ENCODE measurements at regions not wholly inside any gene's neighbourhood (a gene's known extent, or its start where the extent isn't known, plus 50 kb on each side); places are given as distances from the start of the nearest gene placed in this dataset.

DNA sequence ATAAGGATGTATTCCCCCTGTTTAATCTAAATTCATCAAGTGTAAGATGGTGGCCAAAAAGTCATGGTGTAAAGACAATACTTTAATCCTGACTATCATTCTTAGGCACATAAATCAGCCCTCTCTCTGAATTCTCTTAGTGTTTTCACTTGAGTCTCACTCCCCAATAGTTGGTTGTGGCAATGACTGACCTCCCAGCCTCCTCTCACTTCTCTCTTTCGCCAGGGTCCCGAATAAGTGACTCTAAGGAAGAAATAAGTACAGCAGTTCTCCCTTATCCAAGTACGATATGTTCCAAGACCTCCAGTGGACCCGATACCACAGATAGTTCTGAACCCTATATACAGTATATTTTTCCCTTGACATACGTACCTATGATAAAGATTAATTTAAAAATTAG, 335.3 kb downstream of the MAF start:
- no peak for TF ChIP-seq POLR2AphosphoS5 (IDR thresholded peaks at IDR 0.05)
- TF ChIP-seq, protein P1, sequence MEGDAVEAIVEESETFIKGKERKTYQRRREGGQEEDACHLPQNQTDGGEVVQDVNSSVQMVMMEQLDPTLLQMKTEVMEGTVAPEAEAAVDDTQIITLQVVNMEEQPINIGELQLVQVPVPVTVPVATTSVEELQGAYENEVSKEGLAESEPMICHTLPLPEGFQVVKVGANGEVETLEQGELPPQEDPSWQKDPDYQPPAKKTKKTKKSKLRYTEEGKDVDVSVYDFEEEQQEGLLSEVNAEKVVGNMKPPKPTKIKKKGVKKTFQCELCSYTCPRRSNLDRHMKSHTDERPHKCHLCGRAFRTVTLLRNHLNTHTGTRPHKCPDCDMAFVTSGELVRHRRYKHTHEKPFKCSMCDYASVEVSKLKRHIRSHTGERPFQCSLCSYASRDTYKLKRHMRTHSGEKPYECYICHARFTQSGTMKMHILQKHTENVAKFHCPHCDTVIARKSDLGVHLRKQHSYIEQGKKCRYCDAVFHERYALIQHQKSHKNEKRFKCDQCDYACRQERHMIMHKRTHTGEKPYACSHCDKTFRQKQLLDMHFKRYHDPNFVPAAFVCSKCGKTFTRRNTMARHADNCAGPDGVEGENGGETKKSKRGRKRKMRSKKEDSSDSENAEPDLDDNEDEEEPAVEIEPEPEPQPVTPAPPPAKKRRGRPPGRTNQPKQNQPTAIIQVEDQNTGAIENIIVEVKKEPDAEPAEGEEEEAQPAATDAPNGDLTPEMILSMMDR (IDR thresholded peaks at IDR 0.05): no peak

Measured in upper lobe of left lung (tissue), 4 donors.